ENCODE measurements at regions not wholly inside any gene's neighbourhood (a gene's known extent, or its start where the extent isn't known, plus 50 kb on each side); places are given as distances from the start of the nearest gene placed in this dataset.
"Not testable (repeated sequence)": the region's sequence is repeated elsewhere in the genome, so short reads cannot be mapped to it uniquely, and the experiment has no call there.

DNA sequence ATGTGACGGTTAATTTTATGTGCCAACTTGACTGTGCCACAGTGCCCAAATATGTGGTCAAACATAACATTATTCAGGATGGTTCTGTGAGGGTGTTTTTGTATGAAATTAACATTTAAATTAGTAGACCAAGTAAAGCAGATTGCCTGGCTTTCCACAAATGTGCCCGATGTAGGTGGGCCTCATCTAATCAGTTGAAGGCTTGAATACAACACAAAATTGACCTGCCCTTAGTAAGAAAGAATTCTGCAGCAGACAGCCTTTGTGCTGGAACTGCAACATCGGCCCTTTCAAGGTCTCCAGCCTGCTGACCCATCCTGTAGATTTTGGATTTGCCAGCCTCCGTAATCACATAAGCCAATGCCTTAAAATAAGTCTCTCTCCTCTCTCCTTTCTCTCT lies 215.9 kb downstream of the MEX3B start:
- Mint-ChIP-seq H3K4me3 (no peak overlapping the region), H3K27ac (ENCODE audit: unreplicated experiment) (no peak overlapping the region)
- TF ChIP-seq, protein P1, sequence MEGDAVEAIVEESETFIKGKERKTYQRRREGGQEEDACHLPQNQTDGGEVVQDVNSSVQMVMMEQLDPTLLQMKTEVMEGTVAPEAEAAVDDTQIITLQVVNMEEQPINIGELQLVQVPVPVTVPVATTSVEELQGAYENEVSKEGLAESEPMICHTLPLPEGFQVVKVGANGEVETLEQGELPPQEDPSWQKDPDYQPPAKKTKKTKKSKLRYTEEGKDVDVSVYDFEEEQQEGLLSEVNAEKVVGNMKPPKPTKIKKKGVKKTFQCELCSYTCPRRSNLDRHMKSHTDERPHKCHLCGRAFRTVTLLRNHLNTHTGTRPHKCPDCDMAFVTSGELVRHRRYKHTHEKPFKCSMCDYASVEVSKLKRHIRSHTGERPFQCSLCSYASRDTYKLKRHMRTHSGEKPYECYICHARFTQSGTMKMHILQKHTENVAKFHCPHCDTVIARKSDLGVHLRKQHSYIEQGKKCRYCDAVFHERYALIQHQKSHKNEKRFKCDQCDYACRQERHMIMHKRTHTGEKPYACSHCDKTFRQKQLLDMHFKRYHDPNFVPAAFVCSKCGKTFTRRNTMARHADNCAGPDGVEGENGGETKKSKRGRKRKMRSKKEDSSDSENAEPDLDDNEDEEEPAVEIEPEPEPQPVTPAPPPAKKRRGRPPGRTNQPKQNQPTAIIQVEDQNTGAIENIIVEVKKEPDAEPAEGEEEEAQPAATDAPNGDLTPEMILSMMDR (conservative IDR thresholded peaks at IDR 0.05): no peak

DNA sequence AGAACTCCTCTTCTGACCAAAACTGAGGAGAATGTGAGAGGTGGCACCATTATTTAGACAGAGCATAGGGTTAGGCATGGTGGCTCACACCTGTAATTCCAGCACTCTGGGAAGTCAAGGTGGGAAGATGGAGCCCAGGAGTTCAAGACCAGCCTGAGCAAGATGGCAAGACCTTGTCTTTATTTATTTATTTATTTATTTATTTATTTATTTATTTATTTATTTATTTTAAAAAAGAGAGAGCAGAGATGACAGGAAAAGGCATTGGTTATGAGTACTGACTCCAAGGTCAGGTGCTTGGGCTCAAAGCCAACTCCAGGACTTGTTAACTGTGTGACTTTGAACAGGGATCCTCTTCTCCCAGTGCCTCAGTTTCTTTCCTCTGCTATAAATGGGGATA lies 217.7 kb downstream of the MEX3B start:
- no peak for DNase-seq (ENCODE audit: low read depth, low spot score)

More for the DNA sequence above, 215.9 kb downstream of the MEX3B start:
- Mint-ChIP-seq H3K27me3 (ENCODE audit: low read depth) (no peaks in the 10 kb centered on the region), H3K36me3 (ENCODE audit: low read depth) (peaks cover 8% of the 10 kb centered on the region), H3K9me3 (peaks cover 4% of the 10 kb centered on the region), H3K4me1 (peaks cover 5% of the 10 kb centered on the region)
- DNase-seq (ENCODE audit: low read depth, low spot score): no peak

DNA sequence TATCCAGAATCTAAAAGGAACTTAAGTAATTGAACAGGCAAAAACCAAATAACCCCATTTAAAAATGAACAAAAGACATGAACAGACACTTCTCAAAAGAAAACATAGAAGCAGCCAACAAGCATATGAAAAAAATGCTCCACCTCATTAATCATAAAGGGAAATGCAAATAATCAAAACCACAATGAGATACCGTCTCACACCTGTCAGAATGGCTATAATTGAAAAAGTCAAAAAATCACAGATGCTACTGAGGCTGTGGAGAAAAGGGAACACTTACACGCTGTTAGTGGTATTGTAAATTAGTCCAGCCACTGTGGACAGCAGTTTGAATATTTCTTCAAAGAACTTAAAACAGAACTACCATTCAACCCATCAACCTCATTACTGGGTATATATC lies 220.7 kb downstream of the MEX3B start:
- Mint-ChIP-seq H3K27ac (ENCODE audit: unreplicated experiment) (no peak overlapping the region), H3K36me3 (ENCODE audit: low read depth) (peaks cover 10% of the 10 kb centered on the region), H3K4me3 (no peak overlapping the region), H3K9me3 (peaks cover 6% of the 10 kb centered on the region), H3K4me1 (peaks cover 16% of the 10 kb centered on the region), H3K27me3 (ENCODE audit: low read depth) (no peaks in the 10 kb centered on the region)
- TF ChIP-seq, protein P1 (conservative IDR thresholded peaks at IDR 0.05): no peak
- DNase-seq (ENCODE audit: low read depth, low spot score): no peak

More for the DNA sequence above, 217.7 kb downstream of the MEX3B start:
- Mint-ChIP-seq H3K4me3 (no peak overlapping the region), H3K4me1 (peaks cover 5% of the 10 kb centered on the region), H3K27ac (ENCODE audit: unreplicated experiment) (no peak overlapping the region), H3K27me3 (ENCODE audit: low read depth) (no peaks in the 10 kb centered on the region), H3K9me3 (peaks cover 5% of the 10 kb centered on the region), H3K36me3 (ENCODE audit: low read depth) (peaks cover 9% of the 10 kb centered on the region)
- TF ChIP-seq, protein P1 (conservative IDR thresholded peaks at IDR 0.05): no peak

DNA sequence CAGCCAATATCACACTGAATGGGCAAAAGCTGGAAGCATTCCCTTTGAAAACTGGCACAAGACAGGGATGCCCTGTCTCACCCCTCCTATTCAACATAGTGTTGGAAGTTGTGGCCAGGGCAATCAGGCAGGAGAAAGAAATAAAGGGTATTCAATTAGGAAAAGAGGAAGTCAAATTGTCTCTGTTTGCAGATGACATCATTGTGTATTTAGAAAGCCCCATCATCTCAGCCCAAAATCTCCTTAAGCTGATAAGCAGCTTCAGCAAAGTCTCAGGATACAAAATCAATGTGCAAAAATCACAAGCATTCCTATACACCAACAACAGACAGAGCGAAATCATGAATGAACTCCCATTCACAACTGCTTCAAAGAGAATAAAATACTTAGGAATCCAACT lies 223.2 kb downstream of the MEX3B start:
- H3K36me3 Mint-ChIP-seq (ENCODE audit: low read depth); H3K27ac Mint-ChIP-seq (ENCODE audit: unreplicated experiment); H3K4me3 Mint-ChIP-seq; H3K27me3 Mint-ChIP-seq (ENCODE audit: low read depth); DNase-seq (ENCODE audit: low read depth, low spot score); H3K9me3 Mint-ChIP-seq: not testable (repeated sequence)
- peaks cover 16% of the 10 kb centered on the region for H3K4me1 Mint-ChIP-seq

DNA sequence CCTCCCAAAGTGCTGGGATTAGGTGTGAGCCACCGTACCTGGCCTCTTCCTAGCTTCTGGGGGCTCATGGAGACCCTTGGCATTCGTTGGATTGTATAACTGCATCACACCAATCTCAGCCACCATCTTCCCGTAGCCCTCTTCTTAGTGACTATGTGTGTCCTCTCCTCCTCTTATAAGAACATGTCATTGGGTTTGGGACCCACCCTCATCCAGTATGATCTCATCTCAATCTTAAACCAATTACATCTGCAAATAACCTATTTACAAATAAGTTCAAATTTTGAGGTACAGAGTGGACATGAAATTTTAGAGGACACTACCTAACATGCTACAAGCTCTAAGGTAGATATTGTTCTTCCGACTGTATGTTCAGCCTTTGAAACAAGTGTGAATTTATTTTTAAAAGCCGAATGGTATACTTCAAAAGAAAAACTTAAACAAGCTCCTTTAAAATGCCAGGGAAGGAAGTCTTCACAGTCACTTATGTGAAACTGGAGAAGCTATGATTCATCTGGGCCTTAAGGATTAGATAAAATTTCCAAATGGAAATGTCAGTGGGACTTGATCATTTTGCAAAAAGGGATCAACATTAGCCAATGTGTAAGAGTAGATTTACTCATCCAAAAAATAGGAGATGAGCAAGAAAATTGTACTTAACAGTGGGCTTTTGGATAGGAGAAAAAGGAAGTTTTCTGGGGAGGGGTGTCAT lies 225.7 kb downstream of the MEX3B start:
- Mint-ChIP-seq H3K27ac (ENCODE audit: unreplicated experiment) (peak overlapping the region; percentile 86), H3K4me3 (no peak overlapping the region), H3K9me3 (peaks cover 6% of the 10 kb centered on the region), H3K27me3 (ENCODE audit: low read depth) (no peaks in the 10 kb centered on the region), H3K4me1 (peaks cover 16% of the 10 kb centered on the region), H3K36me3 (ENCODE audit: low read depth) (peaks cover 7% of the 10 kb centered on the region)
- DNase-seq (ENCODE audit: low read depth, low spot score): no peak
- TF ChIP-seq, protein P1 (conservative IDR thresholded peaks at IDR 0.05): no peak

DNA sequence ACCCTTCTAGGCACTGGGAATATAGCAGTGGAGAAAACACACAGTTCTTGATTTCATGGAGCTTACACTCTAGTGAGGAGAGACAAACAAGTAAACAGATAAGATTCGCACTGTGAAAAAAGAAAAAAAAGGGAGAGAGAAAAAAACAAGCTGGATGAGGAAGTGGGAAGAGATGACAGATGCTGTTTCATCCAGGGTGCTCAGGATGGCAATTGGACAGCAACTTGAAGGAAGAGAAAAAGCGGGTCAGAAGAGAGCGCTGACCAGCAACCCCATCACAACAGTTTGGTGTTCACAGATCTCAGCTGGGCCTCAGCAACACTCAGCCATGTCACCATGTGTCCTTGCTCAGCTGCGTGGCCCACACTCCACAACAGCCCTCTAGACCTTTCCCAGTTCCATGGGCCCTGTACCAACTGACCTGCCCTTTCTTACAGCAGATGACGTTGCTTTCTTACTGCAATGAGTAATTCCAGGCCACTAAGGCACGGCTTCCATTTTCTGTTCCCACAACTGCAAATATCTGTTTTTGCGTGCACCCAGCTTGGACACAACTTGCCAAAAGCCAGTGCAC lies 230.8 kb downstream of the MEX3B start:
- Mint-ChIP-seq H3K27me3 (ENCODE audit: low read depth) (no peaks in the 10 kb centered on the region), H3K27ac (ENCODE audit: unreplicated experiment) (no peak overlapping the region), H3K9me3 (no peaks in the 10 kb centered on the region), H3K4me3 (no peak overlapping the region), H3K4me1 (peaks cover 9% of the 10 kb centered on the region), H3K36me3 (ENCODE audit: low read depth) (peaks cover 6% of the 10 kb centered on the region)
- DNase-seq (ENCODE audit: low read depth, low spot score): no peak
- TF ChIP-seq, protein P1 (conservative IDR thresholded peaks at IDR 0.05): no peak

Data from neural crest cell (in vitro differentiated cells).